ENCODE measurements at regions not wholly inside any gene's neighbourhood (a gene's known extent, or its start where the extent isn't known, plus 50 kb on each side); places are given as distances from the start of the nearest gene placed in this dataset.

GRCh38 chr18:24736662-24737330 lies 276.4 kb downstream of the HRH4 start:
- no peak for TF ChIP-seq GATA3 (IDR thresholded peaks at IDR 0.05; ENCODE audit: low read depth, low read length)
- no peak for TF ChIP-seq GATA2 (IDR thresholded peaks at IDR 0.05; ENCODE audit: low read depth, low read length)

- no peak for TF ChIP-seq GATA3 (IDR thresholded peaks at IDR 0.05; ENCODE audit: low read depth, low read length)
- TF ChIP-seq GATA2 (IDR thresholded peaks at IDR 0.05; ENCODE audit: low read depth, low read length) = no peak
These were observed 280.4 kb downstream of the HRH4 start for GRCh38 chr18:24740829-24741228.

GRCh38 chr18:24741321-24741720 lies 280.9 kb downstream of the HRH4 start:
- TF ChIP-seq GATA2 (IDR thresholded peaks at IDR 0.05; ENCODE audit: low read depth, low read length) = no peak
- TF ChIP-seq GATA3 (IDR thresholded peaks at IDR 0.05; ENCODE audit: low read depth, low read length) = no peak

- no peak for TF ChIP-seq GATA3 (IDR thresholded peaks at IDR 0.05; ENCODE audit: low read depth, low read length)
- no peak for TF ChIP-seq GATA2 (IDR thresholded peaks at IDR 0.05; ENCODE audit: low read depth, low read length)
These were observed 281.7 kb downstream of the HRH4 start for GRCh38 chr18:24741965-24742724.

- TF ChIP-seq GATA2 (IDR thresholded peaks at IDR 0.05; ENCODE audit: low read depth, low read length) = no peak
- no peak for TF ChIP-seq GATA3 (IDR thresholded peaks at IDR 0.05; ENCODE audit: low read depth, low read length)
These were observed 294.3 kb downstream of the HRH4 start for GRCh38 chr18:24754583-24755253.

GRCh38 chr18:24756385-24756784 lies 295.9 kb downstream of the HRH4 start:
- peak; percentile 70 for TF ChIP-seq GATA3 (IDR thresholded peaks at IDR 0.05; ENCODE audit: low read depth, low read length)
- TF ChIP-seq GATA2 (IDR thresholded peaks at IDR 0.05; ENCODE audit: low read depth, low read length) = peak; percentile 41; the same call in 1 of the 2 replicates

- no peak for TF ChIP-seq GATA2 (IDR thresholded peaks at IDR 0.05; ENCODE audit: low read depth, low read length)
- TF ChIP-seq GATA3 (IDR thresholded peaks at IDR 0.05; ENCODE audit: low read depth, low read length) = no peak
These were observed 296.7 kb downstream of the HRH4 start for GRCh38 chr18:24757134-24757533.

GRCh38 chr18:24761765-24762164 lies 301.3 kb downstream of the HRH4 start:
- no peak for TF ChIP-seq GATA3 (IDR thresholded peaks at IDR 0.05; ENCODE audit: low read depth, low read length)
- no peak for TF ChIP-seq GATA2 (IDR thresholded peaks at IDR 0.05; ENCODE audit: low read depth, low read length)

- TF ChIP-seq GATA3 (IDR thresholded peaks at IDR 0.05; ENCODE audit: low read depth, low read length) (no peak), GATA2 (IDR thresholded peaks at IDR 0.05; ENCODE audit: low read depth, low read length) (no peak)
These were observed 302.1 kb downstream of the HRH4 start for GRCh38 chr18:24762511-24762910.

- TF ChIP-seq GATA3 (IDR thresholded peaks at IDR 0.05; ENCODE audit: low read depth, low read length) (no peak), GATA2 (IDR thresholded peaks at IDR 0.05; ENCODE audit: low read depth, low read length) (no peak)
These were observed 303.5 kb downstream of the HRH4 start for GRCh38 chr18:24763765-24764513.

- TF ChIP-seq GATA2 (IDR thresholded peaks at IDR 0.05; ENCODE audit: low read depth, low read length) = no peak
- no peak for TF ChIP-seq GATA3 (IDR thresholded peaks at IDR 0.05; ENCODE audit: low read depth, low read length)
These were observed 304.3 kb downstream of the HRH4 start for GRCh38 chr18:24764766-24765165.

- no peak for TF ChIP-seq GATA2 (IDR thresholded peaks at IDR 0.05; ENCODE audit: low read depth, low read length)
- no peak for TF ChIP-seq GATA3 (IDR thresholded peaks at IDR 0.05; ENCODE audit: low read depth, low read length)
These were observed 305.9 kb downstream of the HRH4 start for GRCh38 chr18:24766376-24766775.

- TF ChIP-seq GATA3 (IDR thresholded peaks at IDR 0.05; ENCODE audit: low read depth, low read length) (no peak), GATA2 (IDR thresholded peaks at IDR 0.05; ENCODE audit: low read depth, low read length) (no peak)
These were observed 310.0 kb downstream of the HRH4 start for GRCh38 chr18:24770311-24771024.
